ENCODE measurements at regions not wholly inside any gene's neighbourhood (a gene's known extent, or its start where the extent isn't known, plus 50 kb on each side); places are given as distances from the start of the nearest gene placed in this dataset.

- no peak for DNase-seq
These were observed 527.9 kb downstream of the NPHP4 start for GRCh38 chr1:5464366-5464765.

GRCh38 chr1:5460974-5461373 is 531.3 kb downstream of the NPHP4 start:
- no peak for DNase-seq

- no peak for DNase-seq
These were observed 532.2 kb downstream of the NPHP4 start for GRCh38 chr1:5459839-5460610.

GRCh38 chr1:5458248-5458647 is 534.0 kb downstream of the NPHP4 start:
- DNase-seq = no peak

GRCh38 chr1:5456090-5456811 is 536.0 kb downstream of the NPHP4 start:
- no peak for DNase-seq

GRCh38 chr1:5455651-5456050 is 536.6 kb downstream of the NPHP4 start:
- DNase-seq = no peak

- no peak for DNase-seq
These were observed 537.2 kb downstream of the NPHP4 start for GRCh38 chr1:5455056-5455455.

- DNase-seq = no peak
These were observed 538.9 kb downstream of the NPHP4 start for GRCh38 chr1:5453347-5453746.

GRCh38 chr1:5451671-5452070 is 540.6 kb downstream of the NPHP4 start:
- DNase-seq = peak; percentile 12

GRCh38 chr1:5448486-5448885 is 543.7 kb downstream of the NPHP4 start:
- no peak for DNase-seq

GRCh38 chr1:5447503-5447960 is 544.7 kb downstream of the NPHP4 start:
- no peak for DNase-seq

GRCh38 chr1:5444396-5444795 is 547.8 kb downstream of the NPHP4 start:
- no peak for DNase-seq

GRCh38 chr1:5436808-5437207 is 555.4 kb downstream of the NPHP4 start:
- no peak for DNase-seq

- DNase-seq = no peak
These were observed 556.8 kb downstream of the NPHP4 start for GRCh38 chr1:5435414-5435813.

- no peak for DNase-seq
These were observed 559.8 kb downstream of the NPHP4 start for GRCh38 chr1:5432436-5432835.

GRCh38 chr1:5430911-5431697 is 561.1 kb downstream of the NPHP4 start:
- DNase-seq = no peak

- no peak for DNase-seq
These were observed 562.1 kb downstream of the NPHP4 start for GRCh38 chr1:5430136-5430535.

GRCh38 chr1:5428351-5428750 is 563.9 kb downstream of the NPHP4 start:
- DNase-seq = no peak

- no peak for DNase-seq
These were observed 565.1 kb downstream of the NPHP4 start for GRCh38 chr1:5427026-5427613.

- DNase-seq = peak; percentile 41
These were observed 567.2 kb downstream of the NPHP4 start for GRCh38 chr1:5424802-5425703.

- no peak for DNase-seq
These were observed 569.1 kb downstream of the NPHP4 start for GRCh38 chr1:5423109-5423508.

Measured in left kidney (tissue), 1 donor.